ENCODE measurements at regions not wholly inside any gene's neighbourhood (a gene's known extent, or its start where the extent isn't known, plus 50 kb on each side); places are given as distances from the start of the nearest gene placed in this dataset.
"Not testable (repeated sequence)": the region's sequence is repeated elsewhere in the genome, so short reads cannot be mapped to it uniquely, and the experiment has no call there.

DNA sequence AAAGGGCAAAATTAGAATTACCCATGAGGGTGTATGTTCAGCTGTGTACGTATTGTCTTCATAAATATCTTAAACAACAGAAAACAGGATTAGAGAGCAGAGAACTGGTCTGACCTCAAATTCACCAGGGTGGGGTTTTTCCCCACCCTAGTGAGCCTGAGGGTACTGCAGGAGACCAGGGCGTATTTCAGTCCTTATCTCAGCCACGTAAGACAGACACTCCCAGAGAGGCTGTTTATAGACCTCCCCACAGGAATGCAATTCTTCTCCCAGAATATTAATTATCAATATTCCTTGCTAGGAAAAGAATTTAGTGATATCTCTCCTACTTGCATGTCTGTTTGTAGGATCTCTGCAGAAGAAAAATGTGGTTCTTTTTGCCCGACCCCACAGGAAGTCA is 128.8 kb downstream of the PCDH10 start:
- DNase-seq, result not testable (repeated sequence)

GRCh38 chr4:133275246-133275645 is 126.2 kb downstream of the PCDH10 start:
- DNase-seq, result no peak

GRCh38 chr4:133273401-133273800 is 124.3 kb downstream of the PCDH10 start:
- no peak for DNase-seq

GRCh38 chr4:133270021-133270570 is 121.0 kb downstream of the PCDH10 start:
- no peak for DNase-seq

DNA sequence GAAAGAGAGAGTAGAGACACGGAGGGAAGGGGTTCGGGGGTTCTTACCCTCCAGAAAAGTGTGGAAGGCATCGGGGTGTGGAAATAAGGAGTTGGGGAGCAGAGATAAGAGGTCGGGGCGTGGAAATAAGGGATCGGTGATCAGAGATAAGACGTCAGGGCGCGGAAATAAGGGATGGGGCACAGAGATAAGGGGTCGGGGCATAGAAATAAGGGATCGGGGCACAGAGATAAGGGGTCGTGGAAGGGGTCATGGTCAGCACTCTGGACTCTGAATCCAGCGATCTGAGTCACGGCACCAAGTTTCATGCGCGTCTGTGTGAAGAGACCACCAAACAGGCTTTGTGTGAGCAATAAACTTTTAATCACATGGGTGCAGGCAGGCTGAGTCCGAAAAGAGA is 119.1 kb downstream of the PCDH10 start:
- no peak for DNase-seq

- DNase-seq, result not testable (repeated sequence)
Observed at GRCh38 chr4:133267506-133267905, 118.4 kb downstream of the PCDH10 start.

DNA sequence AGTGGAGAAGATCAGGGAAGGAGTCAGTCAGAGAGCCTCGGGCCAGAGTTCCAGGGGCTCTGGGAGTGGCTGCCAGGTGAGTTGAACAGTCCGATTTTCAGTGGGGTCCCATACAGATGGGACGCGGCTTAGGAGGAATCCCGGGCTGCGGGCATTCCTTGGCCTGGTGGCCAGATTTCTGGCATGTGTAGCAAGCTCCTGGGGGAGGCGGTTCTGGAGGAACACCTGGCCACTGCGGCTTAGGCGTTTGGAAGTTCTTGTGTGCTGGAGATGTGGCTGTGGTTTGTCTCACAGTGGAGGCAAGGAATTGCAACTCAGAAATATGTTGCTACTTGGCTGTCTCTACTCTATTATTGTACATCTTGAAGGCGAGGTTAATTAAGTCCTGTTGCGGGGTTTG is 117.9 kb downstream of the PCDH10 start:
- not testable (repeated sequence) for DNase-seq

- not testable (repeated sequence) for DNase-seq
Observed at GRCh38 chr4:133264251-133264650, 115.2 kb downstream of the PCDH10 start.

- no peak for DNase-seq
Observed at GRCh38 chr4:133263104-133263503, 114.0 kb downstream of the PCDH10 start.

GRCh38 chr4:133247861-133248260 is 98.8 kb downstream of the PCDH10 start:
- no peak for DNase-seq

GRCh38 chr4:133245226-133245625 is 96.1 kb downstream of the PCDH10 start:
- DNase-seq, result no peak
